Esophagus mucosa (tissue), 1 donor: ENCODE measurements at regions not wholly inside any gene's neighbourhood (a gene's known extent, or its start where the extent isn't known, plus 50 kb on each side); places are given as distances from the start of the nearest gene placed in this dataset.
"Not testable (repeated sequence)": the region's sequence is repeated elsewhere in the genome, so short reads cannot be mapped to it uniquely, and the experiment has no call there.

ENCODE experiments used
- ATAC-seq: fragments of 200-7000 bp; cut with Tn5 transposase; one replicate; pipeline ENCODE4 v1.9.1; 2020
- donor health status: DM: yes; HTN: yes; CAD: no.

DNA sequence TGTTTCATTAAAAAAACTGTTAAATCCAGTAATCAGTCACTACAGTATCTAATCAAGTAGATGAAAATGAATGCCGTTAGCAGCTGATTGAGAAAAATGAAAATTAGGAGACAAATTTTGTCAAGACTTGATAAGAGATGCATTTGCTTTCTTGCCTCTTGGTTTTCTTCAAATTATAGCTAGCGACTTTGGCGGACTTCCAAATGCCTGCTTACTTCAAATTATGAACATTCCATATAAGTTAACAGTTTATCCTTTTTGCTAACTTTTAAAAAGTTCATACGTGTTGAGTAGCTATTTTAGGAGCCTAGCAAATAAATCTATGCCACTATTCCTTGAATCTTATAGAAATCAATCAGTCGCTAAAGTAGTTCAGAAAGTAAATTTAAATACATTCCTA, 58.8 kb downstream of the PPP4R3C start:
- no peak for ATAC-seq

GRCh38 chrX:27399146-27399456, 64.0 kb downstream of the PPP4R3C start:
- no peak for ATAC-seq

DNA sequence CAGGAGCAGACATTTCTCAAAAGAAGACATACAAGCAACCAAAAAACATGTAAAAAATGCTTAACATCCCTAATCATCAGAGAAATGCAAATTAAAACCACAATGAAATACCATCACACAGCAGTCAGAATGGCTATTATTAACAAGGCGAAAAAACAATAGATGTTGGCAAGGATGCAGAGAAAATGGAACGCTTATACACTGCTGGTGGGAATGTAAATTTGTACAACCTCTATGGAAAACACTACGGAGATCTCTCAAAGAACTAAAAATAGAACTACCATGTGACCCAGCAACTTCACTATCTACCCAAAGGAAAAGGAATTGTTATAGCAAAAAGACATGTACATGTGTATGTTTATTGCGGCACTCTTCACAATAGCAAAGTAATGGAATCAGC, 71.5 kb downstream of the PPP4R3C start:
- ATAC-seq: no peak

DNA sequence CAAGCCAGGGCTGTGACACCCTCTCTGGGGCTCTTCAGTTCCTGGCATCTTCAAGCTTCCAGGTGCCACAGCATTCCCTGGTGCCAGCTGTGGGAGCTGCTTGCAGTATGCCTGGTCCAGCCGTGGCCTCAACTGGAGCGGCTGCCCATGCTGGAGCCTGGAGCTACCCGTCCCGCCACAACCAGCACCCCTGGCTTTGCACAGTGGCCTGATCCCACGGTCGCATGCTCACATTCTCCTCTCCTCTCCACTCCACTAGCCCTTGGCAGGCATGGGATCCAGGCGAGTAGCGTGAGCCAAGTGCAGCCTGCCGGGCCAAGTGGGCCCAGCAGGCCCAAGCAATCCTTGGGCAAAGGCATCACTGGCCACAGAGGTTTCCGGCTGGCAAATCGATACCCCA, 81.7 kb downstream of the PPP4R3C start:
- ATAC-seq: no peak

GRCh38 chrX:27380163-27380845, 82.8 kb downstream of the PPP4R3C start:
- ATAC-seq: peak; percentile 38

DNA sequence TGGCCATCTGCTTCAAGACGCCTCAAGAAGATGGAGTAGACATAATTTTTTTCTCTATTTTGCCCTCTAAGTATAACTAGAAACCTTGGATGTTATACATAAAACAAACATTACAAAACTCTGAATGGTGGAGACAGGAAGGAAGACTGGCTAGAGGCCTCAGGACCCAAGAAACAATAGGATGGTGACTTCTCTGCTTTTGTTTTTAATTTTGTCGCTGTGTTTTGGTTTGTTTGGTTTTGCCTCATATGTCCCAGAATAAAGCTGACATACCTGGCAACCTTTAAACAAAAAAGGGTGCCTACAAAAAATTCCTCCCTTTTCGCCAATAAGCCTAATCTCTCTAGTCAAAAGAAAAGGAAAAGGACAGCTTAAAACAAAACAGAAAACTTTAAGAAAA, 109.1 kb downstream of the PPP4R3C start:
- ATAC-seq: no peak

DNA sequence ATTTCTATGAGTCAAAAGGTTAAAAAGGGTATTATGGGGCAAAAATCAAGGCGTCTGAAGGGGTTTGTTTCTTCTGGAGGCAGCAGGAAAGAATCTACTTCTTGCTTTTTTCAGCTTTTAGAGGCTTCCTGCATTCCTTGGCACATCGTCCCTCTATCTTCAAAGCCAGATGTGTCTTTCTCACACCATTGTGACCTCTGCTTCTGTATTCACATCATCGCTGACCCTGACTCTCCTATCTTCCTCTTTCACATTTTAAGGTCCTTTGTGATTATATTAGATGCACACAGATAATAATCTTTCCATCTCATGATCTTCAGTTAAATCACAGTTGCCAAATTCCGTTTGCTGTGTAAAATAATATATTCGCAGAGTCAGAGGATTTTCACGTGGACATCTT, 112.7 kb downstream of the PPP4R3C start:
- no peak for ATAC-seq

DNA sequence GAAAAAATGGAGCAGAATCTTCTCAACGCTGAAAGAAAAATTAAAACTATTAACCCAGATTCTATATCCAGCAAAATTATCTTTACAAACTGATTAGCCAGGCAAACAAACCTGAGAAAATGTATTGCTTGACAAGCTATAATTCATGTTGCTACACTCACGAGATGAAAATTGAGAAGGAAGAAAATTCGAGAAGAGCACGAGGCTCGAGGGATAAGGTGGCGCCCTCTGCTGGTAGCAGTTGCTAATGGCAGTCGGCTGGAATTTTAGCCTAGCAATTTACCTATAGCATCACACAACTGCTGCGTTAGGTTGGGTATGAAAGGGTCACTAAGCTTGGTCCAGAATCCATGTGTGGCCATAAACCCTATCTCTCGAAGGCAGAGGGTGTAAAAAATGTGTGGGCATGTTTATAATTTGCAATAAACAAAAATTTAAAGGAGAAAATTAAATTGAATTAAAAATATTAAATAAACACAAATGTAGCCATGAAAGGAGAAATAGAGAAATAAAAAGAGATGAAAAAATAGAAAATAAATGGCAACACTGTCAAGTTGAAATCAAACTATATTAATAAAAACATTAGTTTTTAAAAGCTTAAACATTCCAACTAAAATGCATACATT, 126.6 kb downstream of the PPP4R3C start:
- no peak for ATAC-seq

DNA sequence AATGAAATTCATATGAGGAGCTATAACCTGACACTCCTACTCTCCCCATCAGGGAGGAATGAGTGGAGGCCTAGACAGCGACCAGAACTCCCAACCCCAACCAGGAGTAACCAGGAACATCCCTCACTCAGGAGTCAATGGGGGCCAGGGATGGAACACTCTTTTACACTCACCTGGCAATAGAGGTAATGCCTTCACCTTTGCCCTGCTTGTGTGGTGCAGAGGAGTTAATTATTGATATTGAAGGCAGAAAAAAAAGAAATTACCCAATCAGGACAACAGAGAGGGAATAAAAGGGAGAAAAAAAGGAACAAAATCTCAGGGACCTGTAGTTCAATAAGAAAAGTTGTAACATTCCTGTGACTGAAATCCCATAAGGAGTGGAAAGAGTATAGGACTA, 141.5 kb downstream of the PPP4R3C start:
- ATAC-seq: no peak

DNA sequence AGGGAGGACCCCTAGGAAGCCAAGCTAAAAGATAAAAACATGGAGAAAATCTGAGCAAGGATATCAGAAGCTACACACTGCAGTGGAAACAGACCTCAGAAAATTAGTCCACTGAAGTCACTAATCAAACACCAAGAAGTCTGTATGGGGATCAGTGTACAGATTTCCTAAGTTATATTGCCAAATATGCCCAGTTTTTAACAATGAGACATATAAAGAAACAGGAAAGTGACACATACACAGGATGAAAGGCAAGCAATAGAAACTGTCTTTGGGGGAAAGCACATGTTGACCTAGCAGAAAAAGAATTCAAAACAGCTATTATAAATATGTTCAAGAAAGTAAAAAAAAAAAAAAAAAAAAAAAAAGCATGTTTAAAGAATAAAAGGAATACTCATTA, 153.7 kb downstream of the PPP4R3C start:
- ATAC-seq: no peak

- ATAC-seq: no peak
Observed at GRCh38 chrX:27307546-27307945, 155.6 kb downstream of the PPP4R3C start.

GRCh38 chrX:27292552-27292951, 170.6 kb downstream of the PPP4R3C start:
- ATAC-seq: not testable (repeated sequence)

DNA sequence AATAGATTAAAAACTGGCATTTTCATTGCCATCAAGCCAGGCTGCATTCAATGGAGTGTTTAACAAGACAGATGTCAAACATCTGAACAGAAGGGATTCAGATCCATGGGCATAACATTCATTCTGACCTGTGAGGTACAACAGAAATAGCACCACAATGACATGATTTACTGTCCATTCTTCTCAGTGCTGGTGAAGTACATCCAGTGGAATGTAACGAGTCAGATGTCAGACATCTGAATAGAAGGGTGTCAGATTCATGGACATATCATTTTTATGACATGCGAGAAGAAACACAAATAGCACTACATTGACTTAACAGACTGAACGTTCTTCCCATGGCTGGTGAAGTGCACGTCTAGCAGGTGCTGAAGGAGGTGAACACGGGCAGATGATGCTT, 186.4 kb downstream of the PPP4R3C start:
- ATAC-seq: no peak

- ATAC-seq: no peak
Observed at GRCh38 chrX:27254656-27255055, 208.5 kb downstream of the PPP4R3C start.

DNA sequence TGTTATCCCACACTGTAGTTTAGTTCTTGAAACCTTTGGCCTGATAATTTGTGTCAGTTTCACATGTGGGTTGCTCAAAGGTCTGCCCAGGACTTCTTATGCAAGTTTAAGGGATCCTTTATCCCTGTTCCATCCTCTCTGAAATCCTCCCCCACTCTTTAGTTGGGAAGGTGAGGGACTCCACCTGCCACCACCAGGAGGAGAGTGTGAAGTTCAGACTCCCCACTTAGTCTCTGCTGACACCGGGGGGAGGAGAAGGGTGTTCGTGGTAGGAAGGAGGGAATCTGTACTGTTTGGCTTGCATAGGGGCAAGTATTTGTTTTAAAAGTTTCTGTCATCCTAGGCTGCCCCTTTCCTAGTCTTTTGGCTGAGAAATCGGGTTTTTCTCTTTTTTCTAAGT, 211.8 kb downstream of the PPP4R3C start:
- no peak for ATAC-seq

- ATAC-seq: no peak
Observed at GRCh38 chrX:27242581-27242980, 220.6 kb downstream of the PPP4R3C start.

- no peak for ATAC-seq
Observed at GRCh38 chrX:27241981-27242380, 221.2 kb downstream of the PPP4R3C start.

- not testable (repeated sequence) for ATAC-seq
Observed at GRCh38 chrX:27240042-27240441, 223.1 kb downstream of the PPP4R3C start.

DNA sequence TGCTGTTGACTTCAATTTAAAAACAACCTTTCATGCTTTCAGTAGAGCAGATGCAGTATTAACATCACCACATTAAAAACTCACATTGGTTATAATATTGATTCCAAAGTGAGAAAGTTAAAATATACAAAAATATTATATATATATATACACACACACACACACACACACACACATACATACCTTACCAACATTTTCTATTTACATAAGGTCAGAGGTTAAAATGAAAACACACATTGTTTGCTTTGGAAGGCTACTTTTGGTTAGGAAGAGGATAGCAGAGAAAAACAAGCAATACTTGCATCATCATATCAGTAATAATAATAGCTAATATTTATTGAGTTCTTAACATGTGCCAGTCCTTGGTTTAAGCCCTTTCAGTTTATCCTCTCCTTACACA, 226.5 kb downstream of the PPP4R3C start:
- no peak for ATAC-seq

GRCh38 chrX:27229721-27230120, 233.4 kb downstream of the PPP4R3C start:
- no peak for ATAC-seq

DNA sequence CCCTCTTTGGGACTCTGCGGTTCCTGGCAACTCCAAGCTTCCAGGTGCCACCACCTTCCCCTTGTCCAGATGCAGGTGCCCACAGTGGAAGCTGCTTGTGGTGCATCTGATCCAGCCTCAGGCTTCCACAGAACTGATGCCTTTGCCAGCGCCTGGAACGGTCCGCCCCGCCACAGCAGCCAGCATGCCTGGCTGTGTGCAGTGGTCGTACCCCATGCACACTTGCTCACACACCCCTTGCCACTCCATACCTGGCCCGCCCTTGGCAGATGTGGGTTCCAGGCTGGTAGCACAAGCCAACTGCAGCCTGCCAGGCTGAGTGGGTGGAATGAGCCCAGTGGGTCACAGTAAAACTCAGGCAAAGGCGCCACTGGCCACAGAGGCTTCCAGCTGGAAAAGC, 240.5 kb downstream of the PPP4R3C start:
- no peak for ATAC-seq

- peak; percentile 42 for ATAC-seq
Observed at GRCh38 chrX:27186671-27187070, 276.5 kb downstream of the PPP4R3C start.

GRCh38 chrX:27163236-27163635, 299.9 kb downstream of the PPP4R3C start:
- no peak for ATAC-seq

DNA sequence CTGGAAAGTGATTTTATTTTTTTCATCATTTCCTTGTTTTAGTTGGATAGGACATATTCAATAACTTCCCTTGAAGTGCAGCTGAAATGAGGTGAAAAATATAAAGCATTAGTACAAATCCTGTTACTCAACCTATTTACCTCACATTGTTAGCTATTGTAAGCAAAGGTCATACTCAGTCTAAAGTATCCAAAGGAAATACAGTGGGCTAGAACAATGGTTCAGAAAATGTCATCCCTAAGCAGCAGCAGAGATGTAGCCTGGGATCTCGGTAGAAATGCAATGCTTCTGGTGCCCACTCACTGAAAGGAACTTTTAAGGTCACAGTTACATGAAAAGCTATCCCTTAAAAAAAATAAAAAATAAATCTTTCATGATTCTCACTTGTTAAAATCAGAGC, 300.6 kb downstream of the PPP4R3C start:
- ATAC-seq: no peak

DNA sequence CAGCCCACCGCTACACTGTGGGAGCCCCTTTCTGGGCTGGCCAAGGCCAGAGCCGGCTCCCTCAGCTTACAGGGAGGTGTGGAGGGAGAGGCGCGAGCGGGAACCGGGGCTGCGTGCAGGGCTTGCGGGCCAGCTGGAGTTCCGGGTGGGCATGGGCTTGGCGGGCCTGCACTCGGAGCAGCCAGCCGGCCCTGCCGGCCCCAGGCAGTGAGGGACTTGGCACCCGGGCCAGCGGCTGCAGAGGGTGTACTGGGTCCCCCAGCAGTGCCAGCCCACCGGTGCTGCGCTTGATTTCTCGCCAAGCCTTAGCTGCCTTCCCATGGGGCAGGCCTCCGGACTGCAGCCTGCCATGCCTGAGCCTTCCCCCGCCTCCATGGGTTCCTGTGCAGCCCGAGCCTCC, 306.2 kb downstream of the PPP4R3C start:
- not testable (repeated sequence) for ATAC-seq
